ENCODE measurements at regions not wholly inside any gene's neighbourhood (a gene's known extent, or its start where the extent isn't known, plus 50 kb on each side); places are given as distances from the start of the nearest gene placed in this dataset.

DNA sequence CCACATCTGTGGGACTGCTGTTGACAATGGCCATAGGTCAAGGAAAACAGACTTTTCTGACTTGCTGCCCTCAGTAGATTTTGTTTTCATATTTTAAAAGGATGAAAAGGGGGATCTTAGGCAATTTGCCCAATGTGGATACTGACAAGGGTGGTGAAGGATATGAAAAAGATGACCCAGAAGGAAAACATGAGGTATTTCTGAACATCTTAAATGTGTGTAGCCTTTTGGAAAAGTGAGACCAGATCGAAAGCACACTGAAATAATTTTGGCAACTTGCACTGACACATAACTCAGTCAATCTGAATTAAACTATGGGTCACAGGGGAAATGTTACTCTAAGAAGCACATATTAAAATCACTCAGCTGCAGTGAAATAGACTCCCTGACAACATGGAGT is 1793.0 kb upstream of the ACO1 start:
- no peak for TF ChIP-seq EZH2 (IDR thresholded peaks at IDR 0.05; ENCODE audit: low read depth)
- TF ChIP-seq, protein P1, sequence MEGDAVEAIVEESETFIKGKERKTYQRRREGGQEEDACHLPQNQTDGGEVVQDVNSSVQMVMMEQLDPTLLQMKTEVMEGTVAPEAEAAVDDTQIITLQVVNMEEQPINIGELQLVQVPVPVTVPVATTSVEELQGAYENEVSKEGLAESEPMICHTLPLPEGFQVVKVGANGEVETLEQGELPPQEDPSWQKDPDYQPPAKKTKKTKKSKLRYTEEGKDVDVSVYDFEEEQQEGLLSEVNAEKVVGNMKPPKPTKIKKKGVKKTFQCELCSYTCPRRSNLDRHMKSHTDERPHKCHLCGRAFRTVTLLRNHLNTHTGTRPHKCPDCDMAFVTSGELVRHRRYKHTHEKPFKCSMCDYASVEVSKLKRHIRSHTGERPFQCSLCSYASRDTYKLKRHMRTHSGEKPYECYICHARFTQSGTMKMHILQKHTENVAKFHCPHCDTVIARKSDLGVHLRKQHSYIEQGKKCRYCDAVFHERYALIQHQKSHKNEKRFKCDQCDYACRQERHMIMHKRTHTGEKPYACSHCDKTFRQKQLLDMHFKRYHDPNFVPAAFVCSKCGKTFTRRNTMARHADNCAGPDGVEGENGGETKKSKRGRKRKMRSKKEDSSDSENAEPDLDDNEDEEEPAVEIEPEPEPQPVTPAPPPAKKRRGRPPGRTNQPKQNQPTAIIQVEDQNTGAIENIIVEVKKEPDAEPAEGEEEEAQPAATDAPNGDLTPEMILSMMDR (conservative IDR thresholded peaks at IDR 0.05), result no peak

All from PC-9 (cell line).